MG63 (cell line): ENCODE measurements at regions not wholly inside any gene's neighbourhood (a gene's known extent, or its start where the extent isn't known, plus 50 kb on each side); places are given as distances from the start of the nearest gene placed in this dataset.

Source experiments
- DNase-seq: peaks from one replicate; pipeline ENCODE4 v3.0.0-alpha.2; 2020
- H3K27me3 ChIP-seq: fragments of 250-450 bp; sonication (Bioruptor Pico); 2 replicates; pipeline ENCODE4 v1.5.1; 2020; ENCODE audit warnings: mild to moderate bottlenecking, moderate library complexity
- H3K36me3 ChIP-seq: fragments of 250-450 bp; sonication (Bioruptor Pico); 2 replicates; pipeline ENCODE4 v1.5.1; 2020; ENCODE audit warnings: mild to moderate bottlenecking, moderate library complexity
- H3K4me3 ChIP-seq: fragments of 250-450 bp; sonication (Bioruptor Pico); 2 replicates; pipeline ENCODE4 v1.5.1; 2020; ENCODE audit warnings: mild to moderate bottlenecking, moderate library complexity
- H3K9me3 ChIP-seq: fragments of 250-450 bp; sonication (Bioruptor Pico); 2 replicates; pipeline ENCODE4 v1.5.1; 2020; ENCODE audit warnings: mild to moderate bottlenecking, moderate library complexity

GRCh38 chr3:7875925-7876324, 625.7 kb upstream of the LMCD1 start:
- H3K27me3 ChIP-seq = no peaks in the 10 kb centered on the region
- no peaks in the 10 kb centered on the region for H3K36me3 ChIP-seq
- no peak overlapping the region for H3K4me3 ChIP-seq
- DNase-seq = no peak
- no peaks in the 10 kb centered on the region for H3K9me3 ChIP-seq

GRCh38 chr3:7876741-7877297, 624.8 kb upstream of the LMCD1 start:
- no peaks in the 10 kb centered on the region for H3K36me3 ChIP-seq
- no peaks in the 10 kb centered on the region for H3K27me3 ChIP-seq
- no peak for DNase-seq
- no peaks in the 10 kb centered on the region for H3K9me3 ChIP-seq
- no peak overlapping the region for H3K4me3 ChIP-seq

- no peak for DNase-seq
- Histone ChIP-seq H3K36me3 (no peaks in the 10 kb centered on the region), H3K27me3 (no peaks in the 10 kb centered on the region), H3K9me3 (no peaks in the 10 kb centered on the region), H3K4me3 (no peak overlapping the region)
Observed at GRCh38 chr3:7877312-7877711, 624.3 kb upstream of the LMCD1 start.

GRCh38 chr3:7879572-7879971, 622.1 kb upstream of the LMCD1 start:
- no peaks in the 10 kb centered on the region for H3K36me3 ChIP-seq
- no peak for DNase-seq
- no peaks in the 10 kb centered on the region for H3K9me3 ChIP-seq
- no peaks in the 10 kb centered on the region for H3K27me3 ChIP-seq
- no peak overlapping the region for H3K4me3 ChIP-seq

GRCh38 chr3:7881946-7882345, 619.7 kb upstream of the LMCD1 start:
- Histone ChIP-seq H3K4me3 (no peak overlapping the region), H3K27me3 (no peaks in the 10 kb centered on the region), H3K36me3 (no peaks in the 10 kb centered on the region), H3K9me3 (no peaks in the 10 kb centered on the region)
- DNase-seq = no peak

- H3K27me3 ChIP-seq = no peaks in the 10 kb centered on the region
- H3K9me3 ChIP-seq = no peaks in the 10 kb centered on the region
- no peak for DNase-seq
- H3K36me3 ChIP-seq = no peaks in the 10 kb centered on the region
- H3K4me3 ChIP-seq = no peak overlapping the region
Observed at GRCh38 chr3:7897655-7898054, 604.0 kb upstream of the LMCD1 start.

GRCh38 chr3:7913283-7913682, 588.3 kb upstream of the LMCD1 start:
- no peaks in the 10 kb centered on the region for H3K36me3 ChIP-seq
- no peaks in the 10 kb centered on the region for H3K27me3 ChIP-seq
- H3K9me3 ChIP-seq = no peaks in the 10 kb centered on the region
- H3K4me3 ChIP-seq = no peak overlapping the region
- DNase-seq = no peak

GRCh38 chr3:7915356-7915755, 586.3 kb upstream of the LMCD1 start:
- H3K9me3 ChIP-seq = no peaks in the 10 kb centered on the region
- no peak for DNase-seq
- H3K4me3 ChIP-seq = no peak overlapping the region
- H3K36me3 ChIP-seq = no peaks in the 10 kb centered on the region
- no peaks in the 10 kb centered on the region for H3K27me3 ChIP-seq

- H3K27me3 ChIP-seq = no peaks in the 10 kb centered on the region
- H3K4me3 ChIP-seq = no peak overlapping the region
- DNase-seq = no peak
- H3K36me3 ChIP-seq = no peaks in the 10 kb centered on the region
- no peaks in the 10 kb centered on the region for H3K9me3 ChIP-seq
Observed at GRCh38 chr3:7917443-7918151, 584.0 kb upstream of the LMCD1 start.

GRCh38 chr3:7920211-7920610, 581.4 kb upstream of the LMCD1 start:
- DNase-seq = no peak
- Histone ChIP-seq H3K36me3 (no peaks in the 10 kb centered on the region), H3K4me3 (no peak overlapping the region), H3K27me3 (no peaks in the 10 kb centered on the region), H3K9me3 (no peaks in the 10 kb centered on the region)

- Histone ChIP-seq H3K36me3 (no peaks in the 10 kb centered on the region), H3K4me3 (no peak overlapping the region), H3K9me3 (no peaks in the 10 kb centered on the region), H3K27me3 (no peaks in the 10 kb centered on the region)
- DNase-seq = no peak
Observed at GRCh38 chr3:7924228-7924627, 577.4 kb upstream of the LMCD1 start.

GRCh38 chr3:7927015-7927414, 574.6 kb upstream of the LMCD1 start:
- no peak for DNase-seq
- H3K4me3 ChIP-seq = no peak overlapping the region
- no peaks in the 10 kb centered on the region for H3K9me3 ChIP-seq
- H3K27me3 ChIP-seq = no peaks in the 10 kb centered on the region
- no peaks in the 10 kb centered on the region for H3K36me3 ChIP-seq

GRCh38 chr3:7927864-7928263, 573.8 kb upstream of the LMCD1 start:
- no peaks in the 10 kb centered on the region for H3K9me3 ChIP-seq

GRCh38 chr3:7929319-7929889, 572.2 kb upstream of the LMCD1 start:
- Histone ChIP-seq H3K9me3 (no peaks in the 10 kb centered on the region), H3K27me3 (no peaks in the 10 kb centered on the region), H3K36me3 (no peaks in the 10 kb centered on the region), H3K4me3 (no peak overlapping the region)
- DNase-seq = no peak

More at GRCh38 chr3:7927864-7928263, 573.8 kb upstream of the LMCD1 start:
- Histone ChIP-seq H3K36me3 (no peaks in the 10 kb centered on the region), H3K27me3 (no peaks in the 10 kb centered on the region), H3K4me3 (no peak overlapping the region)
- DNase-seq = no peak

GRCh38 chr3:7934362-7934761, 567.3 kb upstream of the LMCD1 start:
- no peaks in the 10 kb centered on the region for H3K27me3 ChIP-seq
- DNase-seq = no peak
- H3K4me3 ChIP-seq = no peak overlapping the region
- H3K36me3 ChIP-seq = no peaks in the 10 kb centered on the region
- no peaks in the 10 kb centered on the region for H3K9me3 ChIP-seq

- Histone ChIP-seq H3K27me3 (no peaks in the 10 kb centered on the region), H3K4me3 (no peak overlapping the region), H3K9me3 (no peaks in the 10 kb centered on the region), H3K36me3 (no peaks in the 10 kb centered on the region)
- DNase-seq = no peak
Observed at GRCh38 chr3:7947930-7948329, 553.7 kb upstream of the LMCD1 start.

GRCh38 chr3:7950890-7951289, 550.7 kb upstream of the LMCD1 start:
- no peak overlapping the region for H3K4me3 ChIP-seq
- no peaks in the 10 kb centered on the region for H3K36me3 ChIP-seq
- H3K27me3 ChIP-seq = no peaks in the 10 kb centered on the region
- H3K9me3 ChIP-seq = no peaks in the 10 kb centered on the region
- no peak for DNase-seq

- Histone ChIP-seq H3K36me3 (no peaks in the 10 kb centered on the region), H3K27me3 (no peaks in the 10 kb centered on the region)
Observed at GRCh38 chr3:7953449-7954014, 548.1 kb upstream of the LMCD1 start.

More at GRCh38 chr3:7953449-7954014, 548.1 kb upstream of the LMCD1 start:
- Histone ChIP-seq H3K9me3 (no peaks in the 10 kb centered on the region), H3K4me3 (no peak overlapping the region)
- DNase-seq = no peak
